Sciatic nerve (tissue), 2 donors: ENCODE measurements at regions not wholly inside any gene's neighbourhood (a gene's known extent, or its start where the extent isn't known, plus 50 kb on each side); places are given as distances from the start of the nearest gene placed in this dataset.

Experiments
- ATAC-seq: fragments of 200-7000 bp; cut with Tn5 transposase; one replicate; pipeline ENCODE4 v1.9.1; 2020; ENCODE audit warnings: mild to moderate bottlenecking, moderate library complexity
- DNase-seq: peaks from one replicate; pipeline ENCODE4 v3.0.0-alpha.2; 2020; ENCODE audit warnings: low spot score
- intact Hi-C: fragments of 100-400 bp; cut with DNase I; formaldehyde crosslinking; loops from one replicate; pipeline ENCODE4 v1.14.2; 2022
- donor health status: DM: no; HTN: no; CAD: no.
- donor health status: DM: no; HTN: no; CAD: no.

- DNase-seq (no peak), ATAC-seq (no peak)
- intact Hi-C loops: no loop called here
Observed at GRCh38 chr12:45615268-45615667, 114.2 kb upstream of the ARID2 start.

- intact Hi-C loops: no loop called here
- ATAC-seq (no peak), DNase-seq (no peak)
Observed at GRCh38 chr12:45619736-45620135, 109.8 kb upstream of the ARID2 start.

GRCh38 chr12:45621703-45622102 lies 107.8 kb upstream of the ARID2 start:
- DNase-seq: no peak
- ATAC-seq: no peak
- intact Hi-C loops: no loop called here

DNA sequence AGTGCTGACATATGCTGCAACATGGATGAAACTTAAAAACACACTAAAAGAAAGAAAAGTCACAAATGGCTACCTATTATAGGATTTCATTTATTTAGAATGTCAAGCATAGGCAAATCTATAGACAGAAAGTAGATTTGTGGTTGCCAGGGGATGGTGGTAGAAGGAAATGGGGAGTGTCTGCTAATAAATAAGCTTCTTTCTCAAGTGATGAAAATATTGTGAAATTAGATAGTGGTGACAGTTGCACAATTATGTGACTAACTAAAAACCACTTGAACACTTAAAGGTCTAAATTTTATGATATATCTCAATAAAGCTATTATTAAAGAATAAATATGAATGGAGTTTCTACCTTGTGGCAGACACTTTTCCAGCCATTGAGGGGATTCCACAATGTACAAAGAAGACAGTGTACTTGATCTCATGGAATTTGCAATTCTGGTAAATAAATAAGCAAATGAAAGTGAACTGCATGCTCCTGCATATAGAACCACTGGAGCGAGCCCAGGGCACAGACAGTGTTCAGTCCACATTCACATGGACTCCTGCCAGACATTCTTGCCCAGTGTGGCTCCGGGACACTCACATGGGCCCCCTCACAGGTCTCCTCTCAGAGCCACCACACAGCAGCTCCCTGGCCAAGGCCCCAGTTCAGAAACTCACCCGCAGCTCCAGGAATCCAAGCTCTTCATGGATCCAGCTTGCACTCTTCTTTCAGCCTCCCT lies 107.1 kb upstream of the ARID2 start:
- ATAC-seq (no peak), DNase-seq (no peak)
- intact Hi-C loops: no loop called here

DNA sequence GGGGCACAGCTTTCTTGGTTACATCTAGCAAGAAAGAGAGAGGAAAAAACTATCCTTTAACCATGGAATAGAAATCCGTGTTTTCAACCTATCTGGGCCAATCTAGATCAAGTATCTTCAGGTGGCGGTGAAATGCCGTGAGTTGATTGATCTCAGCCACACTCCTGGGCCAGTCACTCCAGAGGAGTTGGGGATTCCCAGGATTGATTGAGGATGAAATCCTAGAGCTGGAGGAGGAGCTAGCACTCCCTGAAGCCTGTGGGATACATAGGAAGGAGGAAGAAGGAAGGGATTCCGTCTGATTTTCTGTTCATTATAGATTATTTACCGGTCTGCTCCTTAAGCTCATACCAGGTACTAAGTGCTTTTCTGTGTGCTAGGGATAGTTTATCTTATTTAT lies 106.3 kb upstream of the ARID2 start:
- intact Hi-C loops: no loop called here
- ATAC-seq (no peak), DNase-seq (no peak)

DNA sequence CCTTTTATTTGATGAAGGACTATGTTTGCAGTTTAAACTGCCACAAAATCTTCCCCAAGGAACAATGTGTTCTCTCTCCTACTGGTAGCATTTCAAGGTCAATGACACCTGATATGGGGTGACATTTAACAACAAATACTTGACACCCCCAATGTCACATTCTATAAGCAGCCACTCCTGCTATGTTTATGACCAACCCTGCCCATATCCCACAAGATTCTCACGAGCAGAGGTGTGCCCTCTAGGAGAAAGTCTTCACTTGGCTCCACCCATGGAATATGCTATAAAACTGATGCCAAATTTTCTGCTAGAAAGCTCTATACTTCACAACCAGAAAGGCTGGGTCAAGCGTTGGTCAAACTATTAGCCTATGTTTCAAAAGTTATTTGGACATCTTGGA lies 105.6 kb upstream of the ARID2 start:
- ATAC-seq (no peak), DNase-seq (no peak)
- intact Hi-C loops: no loop called here

- ATAC-seq (no peak), DNase-seq (no peak)
- intact Hi-C loops: no loop called here
Observed at GRCh38 chr12:45626965-45627364, 102.5 kb upstream of the ARID2 start.

DNA sequence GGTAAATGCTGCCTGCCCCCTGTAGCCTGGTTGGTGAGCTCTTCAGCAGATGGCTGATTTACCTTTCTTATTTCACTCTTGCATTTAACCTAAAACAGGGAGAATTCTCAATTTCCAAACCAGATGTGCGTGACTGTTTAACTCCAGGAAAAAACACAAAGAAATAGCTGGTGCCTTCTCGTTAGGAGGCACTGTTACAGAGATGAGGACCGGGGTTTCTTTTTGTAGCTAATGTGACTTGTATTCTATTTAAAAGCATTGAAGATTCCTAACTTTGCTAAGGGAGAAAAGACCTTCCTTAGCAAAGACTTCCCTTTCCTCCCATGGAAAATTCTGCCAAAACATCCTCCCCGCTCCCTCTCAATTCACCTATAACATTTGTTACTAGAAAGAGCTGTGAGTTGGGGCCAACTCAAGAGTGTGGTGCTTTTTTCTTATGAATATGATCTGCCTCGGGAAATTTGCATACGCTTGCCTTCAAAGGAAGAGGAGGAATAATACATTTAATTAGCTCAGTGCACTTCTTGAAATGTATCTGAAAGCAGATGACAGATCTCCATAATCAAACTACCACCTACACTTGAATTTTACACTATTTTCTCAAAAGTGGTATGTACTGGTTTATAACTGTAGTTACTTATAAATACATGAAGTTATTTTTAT lies 102.0 kb upstream of the ARID2 start:
- intact Hi-C loops: no loop called here
- ATAC-seq (no peak), DNase-seq (no peak)

- intact Hi-C loops: no loop called here
- DNase-seq (no peak), ATAC-seq (no peak)
Observed at GRCh38 chr12:45629292-45629691, 100.2 kb upstream of the ARID2 start.

DNA sequence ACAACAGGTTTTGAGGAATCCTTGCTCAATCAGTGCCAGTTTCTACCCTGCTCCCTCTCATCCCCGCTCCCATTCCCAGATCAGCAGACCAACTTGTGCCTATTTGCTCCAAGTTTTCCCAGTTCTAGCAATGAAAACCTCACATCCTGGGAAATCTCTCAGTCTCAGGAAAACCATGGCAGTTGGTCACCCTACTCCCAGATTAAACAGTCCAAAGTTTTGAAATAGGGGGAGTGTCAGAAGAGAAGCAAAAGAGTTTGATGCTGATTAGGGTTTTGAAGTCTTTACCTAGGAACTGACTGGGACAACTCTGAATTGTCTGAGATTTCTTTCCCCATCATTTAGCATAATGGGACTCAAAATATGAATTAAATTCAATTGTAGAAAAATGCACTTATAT lies 95.8 kb upstream of the ARID2 start:
- DNase-seq: no peak
- intact Hi-C loops: no loop called here
- ATAC-seq: no peak

- intact Hi-C loops: no loop called here
- ATAC-seq: no peak
- DNase-seq: no peak
Observed at GRCh38 chr12:45634273-45634917, 95.1 kb upstream of the ARID2 start.

DNA sequence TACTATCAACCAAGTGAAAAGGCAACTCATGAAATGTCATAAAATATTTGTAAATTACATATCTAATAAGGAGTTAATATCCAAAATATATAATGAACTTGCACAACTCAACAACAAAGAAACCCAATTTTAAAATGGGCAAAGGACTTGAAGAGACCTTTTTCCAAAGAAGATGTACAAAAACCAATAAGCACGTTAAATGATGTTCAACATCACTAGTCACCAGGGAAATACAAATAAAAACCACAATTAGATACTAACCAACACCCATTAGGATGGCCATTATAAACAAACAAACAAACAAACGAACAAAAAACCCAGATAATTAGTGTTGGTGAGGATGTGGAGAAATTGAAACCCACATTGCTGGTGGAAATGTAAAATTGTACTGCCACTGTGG lies 92.3 kb upstream of the ARID2 start:
- DNase-seq (no peak), ATAC-seq (no peak)
- intact Hi-C loops: no loop called here

- intact Hi-C loops: no loop called here
- ATAC-seq (no peak), DNase-seq (no peak)
Observed at GRCh38 chr12:45637706-45638105, 91.8 kb upstream of the ARID2 start.

DNA sequence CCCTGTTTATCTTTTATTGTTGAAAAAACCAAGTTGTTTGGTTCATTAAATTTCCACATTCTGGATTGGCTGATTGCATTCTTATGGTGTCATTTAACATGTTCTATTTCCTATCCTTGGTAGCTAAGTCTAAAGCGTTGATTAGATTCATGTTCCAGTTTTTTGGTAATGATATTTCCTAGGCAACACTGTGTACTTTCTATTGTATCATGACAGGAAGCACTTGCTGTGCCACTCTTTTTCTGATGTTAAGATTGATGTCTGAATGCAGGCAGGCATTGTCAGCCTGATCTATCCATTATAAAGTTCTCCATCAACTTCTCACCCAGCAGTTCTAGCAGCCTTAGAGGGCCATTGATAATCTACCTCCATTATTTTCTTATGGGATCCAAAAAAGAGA lies 91.1 kb upstream of the ARID2 start:
- intact Hi-C loops: no loop called here
- DNase-seq (no peak), ATAC-seq (no peak)

GRCh38 chr12:45644541-45644940 lies 85.0 kb upstream of the ARID2 start:
- DNase-seq: no peak
- intact Hi-C loops: no loop called here
- peak; percentile 38 for ATAC-seq

DNA sequence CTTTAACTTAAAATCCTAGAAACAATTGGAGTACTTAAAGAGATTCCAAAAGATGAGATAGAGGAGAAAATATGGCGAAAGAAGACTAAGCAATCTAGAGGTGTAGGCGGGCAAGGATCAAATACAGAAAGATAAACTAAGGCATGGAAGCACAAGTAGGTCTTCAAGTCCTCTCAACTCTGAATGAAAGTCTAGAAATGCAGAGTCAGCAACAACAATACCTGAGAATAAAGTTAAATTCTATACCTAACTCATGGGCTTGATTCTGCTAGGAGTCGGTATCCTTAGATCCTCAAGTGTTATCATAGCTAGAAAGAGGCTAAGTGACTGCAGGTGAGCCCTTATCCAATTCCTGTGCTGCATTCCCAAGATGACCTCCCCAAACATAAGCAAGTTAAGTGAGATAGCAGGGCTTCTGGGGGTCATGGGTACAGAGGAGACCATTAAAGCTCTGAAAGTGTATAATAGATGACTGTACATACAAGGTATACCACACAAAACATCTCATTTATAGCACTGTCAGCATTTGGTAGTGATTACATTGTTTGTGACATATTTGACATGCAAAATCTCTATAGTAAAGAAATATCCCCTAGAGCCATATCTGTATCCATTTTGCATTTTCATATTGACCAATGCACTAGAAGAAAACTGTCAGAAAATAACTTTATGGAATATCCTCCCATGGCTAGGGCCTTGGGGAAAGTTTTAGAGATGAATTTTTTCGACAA lies 82.5 kb upstream of the ARID2 start:
- no peak for ATAC-seq
- no peak for DNase-seq
- intact Hi-C loops: no loop called here

GRCh38 chr12:45648070-45648469 lies 81.4 kb upstream of the ARID2 start:
- ATAC-seq: no peak
- intact Hi-C loops: no loop called here
- DNase-seq: no peak

GRCh38 chr12:45651029-45651428 lies 78.5 kb upstream of the ARID2 start:
- intact Hi-C loops: no loop called here

GRCh38 chr12:45654002-45654665 lies 75.4 kb upstream of the ARID2 start:
- intact Hi-C loops: no loop called here
- DNase-seq (no peak), ATAC-seq (no peak)

More at GRCh38 chr12:45651029-45651428, 78.5 kb upstream of the ARID2 start:
- no peak for ATAC-seq
- no peak for DNase-seq
